GM18508 (cell line): ENCODE measurements at regions not wholly inside any gene's neighbourhood (a gene's known extent, or its start where the extent isn't known, plus 50 kb on each side); places are given as distances from the start of the nearest gene placed in this dataset.

Experiments used
- ATAC-seq: cut with Tn5 transposase; IDR thresholded peaks from one replicate; pipeline ENCODE4 v1.9.1; 2021; ENCODE audit warnings: moderate number of reproducible peaks; ENCODE audit not compliant: insufficient read depth, unreplicated experiment

DNA sequence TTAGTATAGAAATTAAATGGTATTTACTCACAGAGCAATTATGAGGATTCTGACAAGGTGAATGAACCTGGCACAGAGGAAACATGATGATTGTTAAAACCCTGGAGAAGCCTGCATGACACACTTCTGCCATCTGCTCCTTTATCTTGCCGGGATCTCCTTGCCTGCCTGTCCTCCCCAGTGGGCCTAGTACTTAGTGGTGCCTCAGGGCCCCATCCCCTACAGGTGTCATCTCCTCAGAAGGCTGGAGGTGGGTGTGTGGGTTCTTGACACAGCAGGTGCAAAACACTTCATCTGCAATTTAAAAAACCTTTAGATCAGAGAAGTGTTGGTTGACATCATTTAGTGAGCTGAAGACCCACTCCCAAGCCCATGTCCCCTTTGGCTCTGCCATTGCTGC, 261.2 kb downstream of the ADRA2A start:
- no peak for ATAC-seq

GRCh38 chr10:111338805-111339204, 262.0 kb downstream of the ADRA2A start:
- peak; percentile 80 for ATAC-seq

DNA sequence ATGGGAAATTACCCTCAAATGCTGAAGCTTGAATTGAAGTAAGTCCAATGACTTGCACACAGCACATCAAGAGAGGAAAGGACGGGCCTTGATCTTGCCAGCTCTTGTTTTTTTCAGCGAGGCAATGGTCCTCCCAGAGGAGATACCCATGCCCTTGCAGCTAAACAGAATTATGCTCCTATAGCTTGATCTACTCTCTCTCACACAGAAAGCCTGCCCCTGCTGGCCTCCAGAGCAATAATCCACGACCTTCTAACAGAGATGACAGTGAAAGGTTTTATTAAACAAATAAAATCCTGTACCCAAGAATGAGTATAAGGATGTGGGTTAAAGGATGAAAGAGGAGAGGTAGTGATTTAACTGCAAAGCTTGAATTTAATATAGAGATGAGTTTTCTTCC, 268.0 kb downstream of the ADRA2A start:
- ATAC-seq, result no peak

DNA sequence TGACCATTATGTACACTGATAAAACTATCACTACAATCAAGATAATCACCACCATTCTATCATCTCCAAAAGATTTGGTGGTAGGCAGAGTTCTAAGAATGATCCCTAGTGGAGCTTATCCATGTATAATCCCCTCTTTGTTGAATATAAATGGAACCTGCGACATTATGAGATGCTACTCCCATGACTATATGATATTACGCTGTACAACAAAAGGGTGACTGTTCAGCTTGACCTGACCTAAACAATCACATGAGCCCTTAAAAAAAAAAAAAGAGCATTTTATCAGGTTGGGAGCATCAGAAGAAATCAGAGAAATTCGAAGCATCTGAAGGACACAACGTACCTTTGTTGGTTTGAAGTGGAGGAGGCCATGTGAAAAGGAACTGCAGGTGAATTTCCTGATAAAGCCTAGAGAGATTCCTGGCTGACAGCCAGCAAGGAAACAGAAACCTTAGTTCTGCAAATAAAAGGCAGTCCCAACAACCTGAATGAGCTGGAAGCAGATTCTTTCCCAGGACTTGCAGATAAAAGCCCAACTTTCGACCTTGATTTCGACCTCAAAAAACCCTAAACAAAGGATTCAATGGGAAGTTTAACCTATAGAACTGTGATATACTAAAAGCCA, 270.7 kb downstream of the ADRA2A start:
- no peak for ATAC-seq

- no peak for ATAC-seq
Observed at GRCh38 chr10:111348076-111348475, 271.2 kb downstream of the ADRA2A start.

DNA sequence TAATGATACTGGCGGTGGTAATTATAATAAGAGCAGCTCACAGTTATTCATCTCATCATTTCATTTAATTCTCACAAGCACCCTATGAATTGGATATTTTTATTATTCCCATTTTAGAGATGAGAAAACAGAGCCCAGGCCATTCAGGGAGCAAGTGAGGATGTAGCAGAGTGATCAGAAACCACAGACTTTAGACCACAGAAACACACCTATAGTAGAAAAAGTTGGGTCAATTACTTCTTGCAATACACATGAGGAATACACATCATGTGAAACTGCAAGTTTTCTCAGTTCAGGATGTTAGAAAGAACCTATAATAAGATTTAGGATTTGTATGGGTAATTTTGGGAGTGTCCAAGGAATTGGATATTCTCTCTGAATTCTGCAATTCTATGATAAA, 278.0 kb downstream of the ADRA2A start:
- no peak for ATAC-seq

- no peak for ATAC-seq
Observed at GRCh38 chr10:111356571-111356970, 279.7 kb downstream of the ADRA2A start.

GRCh38 chr10:111357859-111358258, 281.0 kb downstream of the ADRA2A start:
- no peak for ATAC-seq

DNA sequence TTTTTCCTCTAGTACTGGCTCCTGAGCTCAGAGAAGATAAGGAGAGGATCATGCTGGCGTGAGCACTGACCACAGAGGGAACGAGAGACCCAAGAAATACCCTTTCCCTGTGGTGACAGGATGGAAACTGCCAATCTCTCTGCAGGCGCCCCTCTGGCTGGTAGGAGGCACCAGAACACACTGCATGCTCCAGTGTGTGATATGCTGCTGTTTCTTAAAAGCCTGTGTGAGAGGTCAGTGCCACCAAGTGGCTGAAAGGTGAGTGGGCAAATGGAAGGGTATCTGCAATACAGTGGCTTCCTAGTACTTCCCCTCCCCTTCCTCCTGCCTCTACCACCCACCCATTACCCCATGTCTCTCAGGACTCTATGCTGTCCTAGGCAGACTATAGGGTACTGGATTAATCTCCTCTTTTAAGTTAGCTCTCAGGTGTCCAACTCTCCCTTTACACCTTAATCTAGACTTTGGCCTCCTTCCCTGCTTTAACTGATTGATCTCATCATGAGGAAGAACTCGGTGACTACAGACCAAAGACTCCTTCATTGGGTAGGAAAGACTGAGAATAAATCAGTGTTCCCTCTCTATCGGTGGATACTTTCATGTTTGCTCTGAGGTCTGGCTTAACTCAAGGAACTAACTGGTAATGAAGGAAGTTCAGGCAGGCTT, 283.6 kb downstream of the ADRA2A start:
- ATAC-seq, result peak; percentile 85

DNA sequence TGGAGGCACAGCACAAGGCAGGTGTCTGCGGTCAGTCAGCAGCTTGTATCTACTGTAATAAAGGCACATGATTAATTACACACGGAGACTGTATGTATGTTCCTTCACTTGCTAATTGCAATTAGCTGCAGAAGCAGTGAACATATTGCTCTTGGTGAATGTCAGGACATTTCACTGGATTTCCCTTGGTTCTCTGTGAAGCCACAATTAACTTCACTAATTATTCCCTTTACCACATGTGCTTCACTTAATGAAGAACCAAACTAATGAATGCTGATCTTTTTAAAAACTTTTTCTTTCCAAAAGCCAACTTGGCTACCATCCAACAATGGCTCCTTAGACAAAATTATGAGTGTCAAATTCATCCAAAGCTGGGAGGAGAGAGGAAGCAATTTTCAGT, 290.7 kb downstream of the ADRA2A start:
- no peak for ATAC-seq

DNA sequence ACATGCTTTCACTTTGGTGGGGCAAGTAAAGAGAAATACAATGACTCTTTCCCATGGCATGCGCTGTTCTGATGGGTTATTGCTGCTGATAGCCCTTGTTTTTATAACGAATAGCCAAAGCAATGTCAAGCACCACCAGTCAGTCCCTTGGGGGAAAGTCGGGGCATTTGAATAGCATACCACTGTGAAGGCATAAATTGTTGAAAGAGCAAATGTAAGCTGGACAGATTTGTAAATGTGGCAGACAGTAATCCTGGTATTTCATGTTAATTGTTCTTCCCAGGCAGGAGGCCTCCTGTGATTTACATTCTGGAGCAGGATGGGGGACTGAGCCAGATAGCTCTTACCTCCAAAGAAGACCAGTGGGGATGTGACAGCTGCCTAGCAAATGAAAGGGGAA, 293.3 kb downstream of the ADRA2A start:
- no peak for ATAC-seq

DNA sequence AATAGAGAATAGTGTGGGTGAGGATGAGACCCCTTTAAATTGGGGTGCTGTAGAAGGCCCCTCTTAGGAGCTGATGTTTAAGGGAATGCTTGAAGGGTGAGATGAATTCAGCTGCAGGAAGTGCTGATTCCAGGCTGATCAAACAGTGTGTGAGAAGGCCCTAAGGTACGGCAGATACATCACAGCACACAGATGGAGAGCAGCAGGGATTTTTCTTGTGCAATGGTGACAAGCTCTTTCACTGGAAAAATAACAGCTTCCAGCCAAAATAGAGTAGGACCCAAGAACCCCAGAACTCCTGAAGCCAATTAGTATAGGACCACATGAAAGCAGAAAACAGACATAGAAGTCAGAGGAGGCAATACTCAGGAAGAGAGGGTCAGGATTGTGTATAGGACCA, 296.9 kb downstream of the ADRA2A start:
- ATAC-seq, result no peak

DNA sequence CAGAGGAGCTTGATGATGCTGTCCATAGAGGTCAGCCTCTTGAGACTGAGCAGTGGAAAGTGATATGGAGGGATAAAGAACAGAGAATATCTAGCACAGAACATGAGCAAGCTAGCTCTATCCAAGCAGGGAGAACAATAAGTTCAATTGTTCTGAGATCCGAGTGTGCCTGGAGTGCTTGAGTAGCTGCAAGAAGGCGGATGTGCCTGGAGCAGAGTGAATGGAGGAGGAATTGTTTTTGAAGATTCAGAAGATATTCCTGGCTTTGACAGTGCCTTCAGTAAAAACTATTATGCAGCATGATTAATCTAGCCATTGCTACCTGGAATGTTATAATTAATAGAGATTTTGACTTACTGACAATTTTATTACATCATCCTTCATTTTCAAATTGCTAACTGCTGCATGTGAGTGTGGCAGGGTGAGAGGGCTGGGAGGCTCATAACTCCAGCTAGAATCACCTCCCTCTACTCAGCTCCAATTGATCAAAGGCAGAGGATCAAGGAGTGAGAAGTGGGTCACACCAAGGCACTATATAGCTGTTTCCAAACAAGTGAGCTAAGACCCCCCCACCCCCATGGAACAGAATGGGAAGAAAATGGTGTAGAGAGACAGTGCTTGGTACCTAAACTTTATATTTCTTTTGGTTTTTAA, 302.8 kb downstream of the ADRA2A start:
- no peak for ATAC-seq

- no peak for ATAC-seq
Observed at GRCh38 chr10:111384556-111384955, 307.7 kb downstream of the ADRA2A start.

DNA sequence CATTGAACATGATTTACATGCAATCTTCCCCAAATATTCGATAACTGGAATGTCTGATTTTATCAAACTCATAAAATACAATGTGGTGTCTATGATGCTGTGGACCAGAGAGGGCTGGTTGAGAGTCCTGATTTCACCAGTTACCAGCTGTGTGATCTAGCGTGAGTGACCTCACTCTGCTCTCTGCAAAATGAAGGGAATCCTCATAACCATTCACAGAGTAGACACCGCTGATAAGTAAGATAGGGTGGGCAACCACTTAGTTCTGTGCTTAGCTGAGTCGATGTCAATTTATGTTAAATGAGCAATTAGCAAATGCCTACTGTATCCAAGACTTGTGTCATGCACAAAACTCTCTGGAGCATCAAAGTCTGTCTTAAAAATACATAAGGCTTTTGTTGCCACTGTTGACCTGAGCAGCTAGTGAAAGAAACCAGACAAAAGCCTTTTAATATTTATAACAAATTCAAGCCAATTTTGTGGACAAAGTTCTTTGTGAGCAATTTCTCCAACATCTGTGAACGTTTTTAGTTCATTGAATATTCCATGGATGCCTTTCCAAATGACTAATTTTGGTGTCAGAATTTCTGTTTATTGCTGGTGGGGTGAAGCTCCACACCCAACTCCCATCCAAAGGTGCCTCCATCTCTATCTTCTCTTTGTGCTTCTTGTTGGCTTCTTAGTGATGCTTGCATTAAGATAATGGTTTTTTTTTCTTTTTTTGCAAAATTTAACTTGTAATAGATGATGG, 314.2 kb downstream of the ADRA2A start:
- no peak for ATAC-seq

DNA sequence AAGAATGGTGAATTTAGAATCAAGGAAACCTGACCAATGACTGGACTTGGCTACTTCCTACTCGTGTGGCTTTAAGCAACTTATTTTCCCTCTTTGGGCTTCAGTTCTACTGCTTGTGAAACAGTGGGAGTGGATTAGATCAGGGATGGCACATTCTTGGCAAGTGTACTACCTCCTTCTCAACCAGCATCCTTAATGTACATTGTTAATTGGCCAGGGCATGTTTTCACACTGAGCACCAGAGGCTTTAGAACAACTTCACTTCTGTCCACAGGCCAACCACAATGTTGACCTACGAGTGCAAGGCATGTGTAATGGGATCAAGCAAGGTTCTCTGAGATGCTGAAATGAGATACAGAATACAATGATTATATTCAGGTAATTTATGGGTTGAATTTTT, 315.3 kb downstream of the ADRA2A start:
- ATAC-seq, result no peak

DNA sequence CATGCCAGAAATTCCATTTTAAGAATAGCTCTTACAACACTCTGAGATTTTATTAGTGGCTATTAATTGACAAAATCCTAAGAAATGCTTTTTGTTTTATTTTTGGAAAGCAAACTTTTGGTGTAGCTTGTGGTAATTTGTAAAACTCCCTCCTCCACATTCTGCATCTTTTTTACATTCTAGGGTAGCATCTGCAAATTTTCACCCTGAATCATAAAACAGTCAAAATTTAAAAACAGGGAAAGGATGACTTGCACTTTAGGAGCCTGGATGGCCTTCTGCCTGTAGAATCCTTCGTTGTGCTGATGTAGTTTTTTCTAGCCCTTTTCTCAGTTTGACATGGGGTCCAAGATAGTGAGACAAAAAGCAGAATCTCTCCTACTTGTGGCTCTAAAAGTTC, 316.1 kb downstream of the ADRA2A start:
- ATAC-seq, result no peak

GRCh38 chr10:111410740-111411139, 333.9 kb downstream of the ADRA2A start:
- ATAC-seq, result no peak

DNA sequence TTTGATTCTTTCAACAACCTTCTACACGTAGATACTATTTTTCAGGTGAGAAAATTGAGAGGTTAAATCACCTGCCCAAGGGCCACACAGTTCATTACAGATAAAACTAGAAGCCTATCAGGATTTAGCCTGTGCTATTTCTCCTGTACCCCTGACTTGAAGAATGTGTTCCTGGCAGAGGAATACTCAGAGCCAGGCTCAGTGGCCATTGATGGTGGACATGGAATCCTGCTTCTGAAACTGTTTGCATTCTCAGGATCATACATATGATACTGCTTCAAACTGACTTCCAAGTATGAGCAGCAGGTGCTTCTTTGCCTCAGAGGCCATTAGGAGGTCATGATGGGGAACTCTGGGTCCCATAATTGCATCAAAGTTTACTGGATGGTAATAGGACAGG, 348.6 kb downstream of the ADRA2A start:
- ATAC-seq, result no peak

GRCh38 chr10:111429288-111430028, 352.6 kb downstream of the ADRA2A start:
- no peak for ATAC-seq
